ENCODE measurements at regions not wholly inside any gene's neighbourhood (a gene's known extent, or its start where the extent isn't known, plus 50 kb on each side); places are given as distances from the start of the nearest gene placed in this dataset.

- no peak overlapping the region for H3K27ac ChIP-seq (ENCODE audit: poor library complexity, severe bottlenecking)
- no peaks in the 10 kb centered on the region for H3K9me3 ChIP-seq (ENCODE audit: severe bottlenecking)
- H3K4me3 ChIP-seq (ENCODE audit: severe bottlenecking): no peak overlapping the region
- H3K4me1 ChIP-seq (ENCODE audit: insufficient read depth, poor library complexity, severe bottlenecking): no peaks in the 10 kb centered on the region
- no peaks in the 10 kb centered on the region for H3K36me3 ChIP-seq (ENCODE audit: low read depth)
- no peak for DNase-seq (ENCODE audit: low spot score)
- TF ChIP-seq CTCF (IDR thresholded peaks at IDR 0.05; ENCODE audit: poor library complexity, severe bottlenecking): peak; percentile 55
- H3K27me3 ChIP-seq (ENCODE audit: insufficient read depth, poor library complexity, severe bottlenecking): no peaks in the 10 kb centered on the region
- no peak for ATAC-seq (ENCODE audit: low read depth)
These were observed 51.9 kb upstream of the USP47 start for GRCh38 chr11:11789735-11790369.

GRCh38 chr11:11788063-11788710, 53.6 kb upstream of the USP47 start:
- Histone ChIP-seq H3K27ac (ENCODE audit: poor library complexity, severe bottlenecking) (no peak overlapping the region), H3K9me3 (ENCODE audit: severe bottlenecking) (no peaks in the 10 kb centered on the region), H3K4me1 (ENCODE audit: insufficient read depth, poor library complexity, severe bottlenecking) (no peaks in the 10 kb centered on the region), H3K36me3 (ENCODE audit: low read depth) (no peaks in the 10 kb centered on the region), H3K4me3 (ENCODE audit: severe bottlenecking) (no peak overlapping the region), H3K27me3 (ENCODE audit: insufficient read depth, poor library complexity, severe bottlenecking) (no peaks in the 10 kb centered on the region)
- ATAC-seq (ENCODE audit: low read depth): peak; percentile 44
- no peak for DNase-seq (ENCODE audit: low spot score)
- TF ChIP-seq CTCF (IDR thresholded peaks at IDR 0.05; ENCODE audit: poor library complexity, severe bottlenecking): peak; percentile 52

- peak; percentile 81 for TF ChIP-seq CTCF (IDR thresholded peaks at IDR 0.05; ENCODE audit: poor library complexity, severe bottlenecking)
- no peak overlapping the region for H3K4me3 ChIP-seq (ENCODE audit: severe bottlenecking)
- no peaks in the 10 kb centered on the region for H3K4me1 ChIP-seq (ENCODE audit: insufficient read depth, poor library complexity, severe bottlenecking)
- no peaks in the 10 kb centered on the region for H3K9me3 ChIP-seq (ENCODE audit: severe bottlenecking)
- no peak overlapping the region for H3K27ac ChIP-seq (ENCODE audit: poor library complexity, severe bottlenecking)
- H3K36me3 ChIP-seq (ENCODE audit: low read depth): no peaks in the 10 kb centered on the region
- H3K27me3 ChIP-seq (ENCODE audit: insufficient read depth, poor library complexity, severe bottlenecking): no peaks in the 10 kb centered on the region
- ATAC-seq (ENCODE audit: low read depth) (peak; percentile 92), DNase-seq (ENCODE audit: low spot score) (no peak)
These were observed 54.3 kb upstream of the USP47 start for GRCh38 chr11:11787305-11788062.

GRCh38 chr11:11786771-11787170, 55.0 kb upstream of the USP47 start:
- H3K4me3 ChIP-seq (ENCODE audit: severe bottlenecking): no peak overlapping the region
- H3K27me3 ChIP-seq (ENCODE audit: insufficient read depth, poor library complexity, severe bottlenecking): no peaks in the 10 kb centered on the region
- H3K36me3 ChIP-seq (ENCODE audit: low read depth): no peaks in the 10 kb centered on the region
- no peaks in the 10 kb centered on the region for H3K9me3 ChIP-seq (ENCODE audit: severe bottlenecking)
- peak; percentile 41 for TF ChIP-seq CTCF (IDR thresholded peaks at IDR 0.05; ENCODE audit: poor library complexity, severe bottlenecking)
- H3K4me1 ChIP-seq (ENCODE audit: insufficient read depth, poor library complexity, severe bottlenecking): no peaks in the 10 kb centered on the region
- H3K27ac ChIP-seq (ENCODE audit: poor library complexity, severe bottlenecking): no peak overlapping the region
- ATAC-seq (ENCODE audit: low read depth) (no peak), DNase-seq (ENCODE audit: low spot score) (no peak)

Measured in RWPE2 (cell line).